H1 (cell line): ENCODE measurements at regions not wholly inside any gene's neighbourhood (a gene's known extent, or its start where the extent isn't known, plus 50 kb on each side); places are given as distances from the start of the nearest gene placed in this dataset.

Experiments used
- CHD1 ChIP-seq: IDR thresholded peaks from 2 replicates; pipeline ENCODE4 v1.6.1; 2012; ENCODE audit warnings: low read depth, low read length, improper control_type of control experiment
- CTBP2 ChIP-seq: IDR thresholded peaks from 2 replicates; pipeline ENCODE4 v1.7.0; 2011; ENCODE audit warnings: borderline replicate concordance, mild to moderate bottlenecking, moderate library complexity, mixed read lengths, low read length; ENCODE audit not compliant: insufficient read depth, insufficient read length
- POLR2A ChIP-seq, 2 experiments: IDR thresholded peaks; 1 replicate in 1 of 2; 2 replicates in 1 of 2; pipeline ENCODE4 v1.6.1; 2011; ENCODE audit warnings: low read depth in 2 of 2, low read length in 2 of 2, mild to moderate bottlenecking in 2 of 2; ENCODE audit errors: control extremely low read depth in 1 of 2
- RAD21 ChIP-seq, 2 experiments: IDR thresholded peaks in 1 of 2; conservative IDR thresholded peaks in 1 of 2; 2 replicates each; pipeline ENCODE4 v1.6.1; 2011; ENCODE audit warnings: low read depth in 2 of 2, low read length in 2 of 2, improper control_type of control experiment in 1 of 2, inconsistent platforms in 1 of 2, mild to moderate bottlenecking in 1 of 2, moderate library complexity in 1 of 2
- TAF1 ChIP-seq: IDR thresholded peaks from 2 replicates; pipeline ENCODE4 v1.6.1; 2011; ENCODE audit warnings: mild to moderate bottlenecking, low read depth, low read length
- TBP ChIP-seq: IDR thresholded peaks from 2 replicates; pipeline ENCODE4 v1.6.1; 2011; ENCODE audit warnings: low read depth, low read length, improper control_type of control experiment

GRCh38 chr22:49090061-49090852, 737.4 kb downstream of the BRD1 start (continued):
- no peak for TF ChIP-seq CHD1
- TF ChIP-seq TAF1 = no peak
- no peak for TF ChIP-seq POLR2A (IDR thresholded peaks at IDR 0.05; ENCODE audit: control extremely low read depth in 1 of 2, low read depth in 2 of 2, low read length in 2 of 2)
- no peak for TF ChIP-seq TBP
- no peak for TF ChIP-seq RAD21 (IDR thresholded peaks at IDR 0.05 in 1 of 2, conservative IDR thresholded peaks at IDR 0.05 in 1 of 2; ENCODE audit: low read depth in 2 of 2, low read length in 2 of 2)
- TF ChIP-seq CTBP2 = no peak
